ENCODE measurements at regions not wholly inside any gene's neighbourhood (a gene's known extent, or its start where the extent isn't known, plus 50 kb on each side); places are given as distances from the start of the nearest gene placed in this dataset.

DNA sequence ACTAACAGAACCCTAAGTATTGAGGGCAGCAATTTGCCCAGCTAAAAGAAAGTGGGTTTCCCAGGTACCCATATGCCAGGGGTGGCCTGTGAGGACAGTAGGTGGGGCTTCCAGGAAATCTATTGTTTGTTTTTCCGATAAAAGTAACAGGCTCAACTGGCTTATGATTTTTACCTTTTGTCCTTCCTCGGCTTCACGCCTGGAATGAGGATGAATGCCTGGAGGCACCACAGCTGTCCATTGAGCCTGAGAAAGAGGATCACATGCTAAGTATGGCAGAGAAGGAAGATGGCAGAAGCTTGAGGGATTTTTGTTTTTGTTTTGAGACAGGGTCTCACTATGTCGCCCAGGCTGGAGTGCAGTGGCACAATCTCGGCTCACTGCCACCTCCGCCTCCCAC is 84.1 kb downstream of the KLF4 start:
- Histone ChIP-seq H3K79me2 (no peaks in the 10 kb centered on the region), H3K27ac (no peak overlapping the region), H2AFZ (no peak overlapping the region), H3K4me2 (ENCODE audit: low read length) (no peak overlapping the region), H3K36me3 (ENCODE audit: control insufficient read depth, insufficient read depth, low read length) (no peaks in the 10 kb centered on the region), H3K4me1 (no peaks in the 10 kb centered on the region), H3K4me3 (ENCODE audit: low read depth, low read length) (no peak overlapping the region), H3K9me3 (ENCODE audit: control insufficient read depth, low read length) (no peaks in the 10 kb centered on the region), H3K9ac (no peak overlapping the region), H3K27me3 (ENCODE audit: control insufficient read depth, insufficient read depth, low read length) (no peaks in the 10 kb centered on the region)
- TF ChIP-seq, protein P1, sequence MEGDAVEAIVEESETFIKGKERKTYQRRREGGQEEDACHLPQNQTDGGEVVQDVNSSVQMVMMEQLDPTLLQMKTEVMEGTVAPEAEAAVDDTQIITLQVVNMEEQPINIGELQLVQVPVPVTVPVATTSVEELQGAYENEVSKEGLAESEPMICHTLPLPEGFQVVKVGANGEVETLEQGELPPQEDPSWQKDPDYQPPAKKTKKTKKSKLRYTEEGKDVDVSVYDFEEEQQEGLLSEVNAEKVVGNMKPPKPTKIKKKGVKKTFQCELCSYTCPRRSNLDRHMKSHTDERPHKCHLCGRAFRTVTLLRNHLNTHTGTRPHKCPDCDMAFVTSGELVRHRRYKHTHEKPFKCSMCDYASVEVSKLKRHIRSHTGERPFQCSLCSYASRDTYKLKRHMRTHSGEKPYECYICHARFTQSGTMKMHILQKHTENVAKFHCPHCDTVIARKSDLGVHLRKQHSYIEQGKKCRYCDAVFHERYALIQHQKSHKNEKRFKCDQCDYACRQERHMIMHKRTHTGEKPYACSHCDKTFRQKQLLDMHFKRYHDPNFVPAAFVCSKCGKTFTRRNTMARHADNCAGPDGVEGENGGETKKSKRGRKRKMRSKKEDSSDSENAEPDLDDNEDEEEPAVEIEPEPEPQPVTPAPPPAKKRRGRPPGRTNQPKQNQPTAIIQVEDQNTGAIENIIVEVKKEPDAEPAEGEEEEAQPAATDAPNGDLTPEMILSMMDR (IDR thresholded peaks at IDR 0.05): no peak

DNA sequence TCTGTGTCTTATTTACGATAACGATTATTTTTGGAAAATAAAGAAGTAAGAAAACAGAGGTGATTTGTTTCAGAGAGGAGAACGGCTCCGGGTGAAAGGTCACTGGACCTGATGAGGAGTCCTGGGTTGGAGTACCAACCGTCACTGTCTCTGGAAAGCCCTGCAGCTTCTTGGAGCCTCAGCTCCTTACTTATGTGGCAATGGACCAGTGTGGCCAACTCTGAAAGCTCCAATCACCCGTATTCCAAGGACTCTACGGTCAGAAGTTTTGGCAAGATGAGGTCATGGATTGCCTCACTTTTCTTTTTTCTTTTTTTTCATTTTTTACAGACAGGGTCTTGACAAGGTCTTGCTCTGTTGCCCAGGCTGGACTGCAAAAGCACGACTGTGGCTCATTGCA is 84.8 kb downstream of the KLF4 start:
- Histone ChIP-seq H3K79me2 (no peaks in the 10 kb centered on the region), H3K4me3 (ENCODE audit: low read depth, low read length) (no peak overlapping the region), H3K27me3 (ENCODE audit: control insufficient read depth, insufficient read depth, low read length) (no peaks in the 10 kb centered on the region), H3K4me2 (ENCODE audit: low read length) (no peak overlapping the region), H3K9ac (no peak overlapping the region), H3K27ac (no peak overlapping the region), H2AFZ (no peak overlapping the region), H3K4me1 (no peaks in the 10 kb centered on the region), H3K9me3 (ENCODE audit: control insufficient read depth, low read length) (no peaks in the 10 kb centered on the region), H3K36me3 (ENCODE audit: control insufficient read depth, insufficient read depth, low read length) (no peaks in the 10 kb centered on the region)
- TF ChIP-seq, protein P1 (IDR thresholded peaks at IDR 0.05): no peak

DNA sequence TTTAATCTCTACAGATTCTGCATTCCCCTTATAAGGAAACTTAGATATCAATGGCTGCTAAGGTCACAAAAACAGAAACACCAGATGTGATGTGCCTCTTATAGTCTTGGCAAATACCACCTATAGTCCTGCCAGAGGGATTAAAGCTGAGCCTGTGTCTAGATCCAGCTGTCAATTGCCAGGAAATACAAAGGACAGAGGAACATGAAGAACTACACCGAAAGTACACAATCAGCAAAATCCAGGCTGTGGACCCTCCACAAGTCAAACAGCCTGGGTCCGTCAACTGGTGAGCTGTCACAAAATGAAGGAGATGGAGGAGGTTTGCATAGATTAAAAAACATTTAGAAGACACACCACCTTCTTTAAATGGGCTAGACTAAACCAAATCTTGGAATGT is 85.4 kb downstream of the KLF4 start:
- no peak overlapping the region for H3K4me2 ChIP-seq (ENCODE audit: low read length)
- H3K4me1 ChIP-seq: no peaks in the 10 kb centered on the region
- no peaks in the 10 kb centered on the region for H3K79me2 ChIP-seq
- H3K36me3 ChIP-seq (ENCODE audit: control insufficient read depth, insufficient read depth, low read length): no peaks in the 10 kb centered on the region
- no peaks in the 10 kb centered on the region for H3K27me3 ChIP-seq (ENCODE audit: control insufficient read depth, insufficient read depth, low read length)
- H3K9ac ChIP-seq: no peak overlapping the region
- H3K27ac ChIP-seq: no peak overlapping the region
- no peak overlapping the region for H2AFZ ChIP-seq
- TF ChIP-seq, protein P1 (IDR thresholded peaks at IDR 0.05): no peak
- H3K4me3 ChIP-seq (ENCODE audit: low read depth, low read length): no peak overlapping the region
- no peaks in the 10 kb centered on the region for H3K9me3 ChIP-seq (ENCODE audit: control insufficient read depth, low read length)

DNA sequence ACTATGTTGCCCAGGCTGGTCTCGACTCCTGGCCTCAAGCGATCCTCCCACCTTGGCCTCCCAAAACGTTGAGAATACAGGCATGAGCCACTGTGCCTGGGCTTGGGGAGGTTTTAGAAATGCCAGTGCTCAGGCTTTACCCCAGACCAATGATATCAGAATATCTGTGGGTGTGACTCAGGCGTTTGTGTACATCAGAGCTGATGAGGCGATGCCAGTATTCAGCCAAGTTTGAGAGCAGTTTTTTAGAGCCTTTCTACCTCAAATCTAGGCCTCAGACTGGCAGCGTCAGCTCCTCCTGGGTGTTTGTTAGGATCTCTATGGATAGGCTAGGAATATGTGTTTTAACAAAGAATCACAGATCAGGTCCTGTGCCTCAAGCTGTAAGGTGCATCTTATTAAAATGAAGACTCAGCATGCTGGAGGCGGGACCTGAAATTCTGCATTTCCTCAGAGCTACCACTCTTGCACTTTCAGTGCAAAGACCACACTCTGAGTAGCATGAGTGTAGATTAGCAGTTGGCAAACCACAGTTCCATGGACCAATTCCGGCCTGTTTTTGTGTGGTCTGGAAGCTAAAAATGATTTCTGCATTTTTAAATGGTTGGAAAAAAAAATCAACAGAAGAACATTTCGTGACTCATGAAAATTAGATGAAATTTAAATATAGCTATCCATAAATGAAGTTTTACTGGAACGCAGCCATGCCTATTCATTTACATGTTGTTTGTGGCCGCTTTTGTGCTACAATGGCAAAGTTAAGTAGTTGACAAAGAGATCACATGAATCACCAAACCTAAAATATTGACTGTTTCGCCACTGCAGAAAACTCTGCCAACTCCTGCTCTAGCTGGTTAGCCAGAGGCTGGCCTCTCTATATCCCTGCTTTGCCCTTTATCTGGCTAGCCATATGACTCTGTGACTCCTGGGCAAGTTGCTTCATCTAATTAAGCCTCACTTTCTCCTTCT is 92.2 kb downstream of the KLF4 start:
- no peaks in the 10 kb centered on the region for H3K79me2 ChIP-seq
- H3K4me1 ChIP-seq: no peaks in the 10 kb centered on the region
- H2AFZ ChIP-seq: no peak overlapping the region
- H3K4me3 ChIP-seq (ENCODE audit: low read depth, low read length): no peak overlapping the region
- no peaks in the 10 kb centered on the region for H3K27me3 ChIP-seq (ENCODE audit: control insufficient read depth, insufficient read depth, low read length)
- H3K9me3 ChIP-seq (ENCODE audit: control insufficient read depth, low read length): no peaks in the 10 kb centered on the region
- no peaks in the 10 kb centered on the region for H3K36me3 ChIP-seq (ENCODE audit: control insufficient read depth, insufficient read depth, low read length)
- no peak overlapping the region for H3K27ac ChIP-seq
- no peak overlapping the region for H3K9ac ChIP-seq
- TF ChIP-seq, protein P1 (IDR thresholded peaks at IDR 0.05): no peak
- H3K4me2 ChIP-seq (ENCODE audit: low read length): no peak overlapping the region

DNA sequence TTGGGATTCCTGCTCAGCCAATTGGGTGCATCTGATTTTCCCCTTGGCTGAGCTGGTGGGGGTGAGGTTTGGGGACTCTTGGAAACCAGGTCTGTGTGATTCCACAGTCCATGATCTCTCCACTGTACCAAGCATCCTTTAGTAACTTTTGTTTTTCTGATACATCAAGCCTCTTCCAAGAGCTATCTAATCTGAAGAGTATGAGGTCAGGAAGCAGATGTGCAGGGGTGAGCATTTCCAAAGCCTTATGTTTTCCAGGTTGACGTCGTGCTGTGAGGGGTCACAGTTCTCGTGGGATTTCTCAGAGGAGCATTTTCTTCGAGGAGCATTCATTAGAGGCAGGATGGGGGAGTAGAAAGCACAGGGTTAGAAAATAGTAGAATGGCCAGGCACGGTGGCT is 95.3 kb downstream of the KLF4 start:
- Histone ChIP-seq H3K27me3 (ENCODE audit: control insufficient read depth, insufficient read depth, low read length) (no peaks in the 10 kb centered on the region), H3K4me2 (ENCODE audit: low read length) (no peak overlapping the region), H3K4me1 (no peaks in the 10 kb centered on the region), H3K4me3 (ENCODE audit: low read depth, low read length) (no peak overlapping the region), H2AFZ (no peak overlapping the region), H3K9ac (no peak overlapping the region), H3K36me3 (ENCODE audit: control insufficient read depth, insufficient read depth, low read length) (no peaks in the 10 kb centered on the region), H3K79me2 (no peaks in the 10 kb centered on the region), H3K27ac (no peak overlapping the region), H3K9me3 (ENCODE audit: control insufficient read depth, low read length) (no peaks in the 10 kb centered on the region)
- TF ChIP-seq, protein P1 (IDR thresholded peaks at IDR 0.05): no peak

Data from parathyroid adenoma (tissue), 2 donors.